ENCODE measurements at regions not wholly inside any gene's neighbourhood (a gene's known extent, or its start where the extent isn't known, plus 50 kb on each side); places are given as distances from the start of the nearest gene placed in this dataset.
"Not testable (repeated sequence)": the region's sequence is repeated elsewhere in the genome, so short reads cannot be mapped to it uniquely, and the experiment has no call there.

DNA sequence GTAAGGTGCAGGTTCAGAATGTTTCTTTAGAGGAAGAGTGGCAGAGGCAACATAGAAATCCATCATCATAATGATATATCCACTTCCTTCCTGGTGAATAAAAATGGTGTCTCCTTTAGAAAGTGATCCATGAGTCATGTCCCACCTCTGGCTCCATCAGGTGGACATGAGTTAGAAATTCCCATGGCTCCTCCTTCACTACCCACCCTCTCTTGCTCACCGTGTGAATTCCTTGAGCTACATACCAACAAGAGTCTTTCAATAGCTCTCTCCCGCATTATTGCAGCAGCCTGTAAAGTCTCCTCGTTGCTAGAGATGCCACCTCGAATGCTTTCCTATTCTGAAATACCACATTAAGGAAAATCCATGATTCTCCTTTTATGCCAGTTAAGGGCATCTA, 317.6 kb downstream of the LNPK start:
- DNase-seq = no peak

- no peak for DNase-seq
Observed at GRCh38 chr2:175679728-175680127, 322.3 kb downstream of the LNPK start.

GRCh38 chr2:175679231-175679630, 322.8 kb downstream of the LNPK start:
- DNase-seq = no peak

DNA sequence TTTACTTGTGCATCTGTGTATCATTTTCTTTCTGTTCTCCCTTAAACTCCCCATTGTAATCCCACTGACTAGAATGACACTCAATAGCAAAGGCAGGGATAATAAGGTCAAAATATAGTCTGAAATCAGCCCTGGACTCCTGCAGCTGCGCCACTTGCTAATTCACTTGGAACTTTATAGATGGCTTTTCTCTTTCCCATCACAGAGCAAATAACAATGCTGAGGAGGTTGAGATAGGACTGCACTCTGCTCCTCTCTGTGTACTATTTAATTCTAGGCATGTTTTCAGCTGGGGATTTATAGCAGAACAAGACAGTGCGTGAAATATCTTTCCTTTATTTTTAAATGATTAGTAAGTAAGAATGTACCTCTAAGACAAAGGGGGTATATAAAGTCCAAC, 324.2 kb downstream of the LNPK start:
- DNase-seq = no peak

DNA sequence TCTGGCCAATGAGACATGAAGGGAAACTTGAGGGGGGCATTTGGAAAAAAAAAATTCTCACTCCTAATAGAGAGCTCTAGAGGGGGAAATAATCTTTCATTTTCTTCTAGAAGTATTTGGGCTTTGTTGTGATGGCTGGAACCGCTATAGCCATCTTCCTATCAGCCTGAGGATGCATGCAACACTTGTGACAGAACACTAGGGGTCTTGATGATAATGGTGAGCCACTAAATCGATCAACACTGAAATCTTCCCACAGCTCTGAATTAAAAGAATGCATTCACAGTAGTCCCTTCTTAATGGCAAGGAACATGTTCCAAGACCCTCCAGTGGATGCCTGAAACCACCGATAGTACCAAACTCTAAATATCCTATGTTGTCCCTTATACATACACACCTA, 325.3 kb downstream of the LNPK start:
- no peak for DNase-seq

GRCh38 chr2:175668804-175669203, 333.3 kb downstream of the LNPK start:
- DNase-seq = not testable (repeated sequence)

DNA sequence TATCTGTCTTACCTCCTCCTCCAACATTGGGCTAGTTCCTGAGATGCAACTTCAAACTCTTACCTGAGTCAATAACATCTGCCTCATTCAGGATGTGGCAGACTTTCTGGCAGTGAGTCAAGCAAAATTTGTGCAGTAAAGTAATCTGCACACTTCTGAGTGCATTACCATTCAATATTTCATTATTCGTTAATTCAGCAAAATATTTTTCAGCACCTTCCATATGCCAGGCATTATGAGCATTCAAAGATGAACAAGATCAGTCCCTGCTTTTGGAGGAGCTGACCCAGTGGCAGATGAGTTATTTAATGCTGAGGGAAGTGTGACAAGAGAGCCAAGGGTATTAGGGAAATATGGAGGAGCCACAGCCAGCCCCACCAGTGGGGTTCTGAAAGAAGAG, 339.7 kb downstream of the LNPK start:
- DNase-seq = no peak

DNA sequence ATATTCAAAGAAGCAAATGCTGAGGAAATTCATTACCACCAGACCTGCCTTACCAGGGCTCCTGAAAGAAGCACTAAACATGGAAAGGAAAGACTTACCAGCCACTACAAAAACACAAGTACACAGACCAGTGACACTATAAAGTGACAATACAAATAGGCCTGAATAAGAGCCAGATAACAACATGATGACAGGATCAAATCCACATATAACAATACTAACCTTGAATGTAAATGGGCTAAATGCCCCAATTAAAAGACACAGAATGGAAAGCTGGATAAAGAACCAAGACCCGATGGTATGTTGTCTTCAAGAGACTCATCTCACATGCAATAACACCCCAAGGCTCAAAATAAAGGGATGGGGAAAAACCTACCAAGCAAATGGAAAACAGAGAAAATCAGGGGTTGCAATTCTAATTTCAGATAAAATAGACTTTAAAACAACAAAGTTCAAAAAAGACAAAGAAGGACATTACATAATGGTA, 353.4 kb downstream of the LNPK start:
- no peak for DNase-seq

DNA sequence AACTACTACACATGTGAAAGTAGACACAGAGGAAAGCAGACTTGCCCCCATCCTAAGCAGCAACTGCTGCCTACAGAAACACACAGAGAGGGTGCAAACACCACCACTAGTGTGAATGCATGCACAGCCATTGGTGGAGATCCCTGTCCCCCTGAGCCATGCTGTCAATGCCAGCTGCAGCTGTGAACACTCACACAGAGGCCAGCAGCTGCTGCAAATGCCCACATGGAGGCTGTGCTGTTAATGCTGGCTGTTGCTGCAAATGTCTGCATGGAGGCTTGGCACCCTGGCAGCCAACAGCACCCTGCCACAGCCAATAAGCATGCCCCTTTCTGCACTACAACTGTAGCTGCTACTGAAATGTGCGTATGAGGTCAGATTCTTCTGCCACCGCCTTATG, 355.0 kb downstream of the LNPK start:
- DNase-seq = no peak

DNA sequence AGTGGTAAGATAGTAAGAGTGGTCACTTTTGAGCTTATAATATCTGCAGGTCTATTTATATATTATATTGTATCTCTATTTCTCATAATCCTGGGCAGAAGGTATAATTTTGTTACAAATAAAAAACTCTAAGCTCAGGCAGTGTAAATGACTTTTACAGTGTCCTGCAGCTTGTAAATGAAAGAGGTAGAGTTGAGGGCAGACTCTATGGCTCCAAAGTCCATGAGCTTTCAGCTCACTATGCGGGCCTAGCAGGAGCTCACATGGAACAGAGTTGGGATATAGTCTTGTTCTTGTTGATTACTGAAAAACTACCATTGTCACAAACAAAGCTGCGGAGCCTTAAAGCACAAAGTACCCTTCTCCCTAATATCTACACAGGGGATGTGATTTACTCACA, 361.4 kb downstream of the LNPK start:
- no peak for DNase-seq

DNA sequence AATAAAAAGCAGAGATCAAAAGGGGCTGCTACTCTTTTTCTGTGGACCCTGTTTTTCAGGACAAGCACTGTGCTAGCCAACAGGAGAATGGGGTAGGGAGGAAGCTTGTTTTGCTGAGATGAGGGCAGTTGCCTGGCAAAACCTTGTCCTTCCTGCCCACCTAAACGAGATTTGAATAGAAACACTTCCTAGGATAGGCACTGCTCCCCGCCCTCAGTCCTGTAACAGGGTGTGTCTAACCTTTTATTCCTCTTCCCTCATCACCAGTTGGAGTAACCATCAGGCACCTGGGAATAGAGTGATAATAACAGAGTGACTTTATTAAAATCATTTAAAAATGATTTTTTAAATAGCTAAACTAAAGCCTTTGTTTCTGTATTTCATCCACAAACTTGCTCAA, 368.8 kb downstream of the LNPK start:
- DNase-seq = no peak

DNA sequence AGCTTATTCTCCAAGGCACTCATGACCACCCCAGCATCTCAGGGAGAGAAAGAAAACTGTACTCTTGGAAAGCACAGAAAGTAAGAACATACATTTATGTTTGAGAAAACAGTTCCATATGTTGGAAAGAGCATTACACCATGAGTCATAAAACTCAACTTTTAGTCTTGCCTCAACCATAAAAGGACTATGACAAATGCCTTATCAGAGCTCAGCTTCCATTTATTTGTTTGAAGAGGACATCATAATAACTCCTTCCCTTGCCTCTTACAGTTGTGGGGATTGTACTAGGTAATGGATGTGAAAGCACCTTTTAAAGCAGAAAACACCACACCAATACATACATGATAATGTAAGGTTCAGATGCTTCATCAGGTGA, 370.8 kb downstream of the LNPK start:
- no peak for DNase-seq

DNA sequence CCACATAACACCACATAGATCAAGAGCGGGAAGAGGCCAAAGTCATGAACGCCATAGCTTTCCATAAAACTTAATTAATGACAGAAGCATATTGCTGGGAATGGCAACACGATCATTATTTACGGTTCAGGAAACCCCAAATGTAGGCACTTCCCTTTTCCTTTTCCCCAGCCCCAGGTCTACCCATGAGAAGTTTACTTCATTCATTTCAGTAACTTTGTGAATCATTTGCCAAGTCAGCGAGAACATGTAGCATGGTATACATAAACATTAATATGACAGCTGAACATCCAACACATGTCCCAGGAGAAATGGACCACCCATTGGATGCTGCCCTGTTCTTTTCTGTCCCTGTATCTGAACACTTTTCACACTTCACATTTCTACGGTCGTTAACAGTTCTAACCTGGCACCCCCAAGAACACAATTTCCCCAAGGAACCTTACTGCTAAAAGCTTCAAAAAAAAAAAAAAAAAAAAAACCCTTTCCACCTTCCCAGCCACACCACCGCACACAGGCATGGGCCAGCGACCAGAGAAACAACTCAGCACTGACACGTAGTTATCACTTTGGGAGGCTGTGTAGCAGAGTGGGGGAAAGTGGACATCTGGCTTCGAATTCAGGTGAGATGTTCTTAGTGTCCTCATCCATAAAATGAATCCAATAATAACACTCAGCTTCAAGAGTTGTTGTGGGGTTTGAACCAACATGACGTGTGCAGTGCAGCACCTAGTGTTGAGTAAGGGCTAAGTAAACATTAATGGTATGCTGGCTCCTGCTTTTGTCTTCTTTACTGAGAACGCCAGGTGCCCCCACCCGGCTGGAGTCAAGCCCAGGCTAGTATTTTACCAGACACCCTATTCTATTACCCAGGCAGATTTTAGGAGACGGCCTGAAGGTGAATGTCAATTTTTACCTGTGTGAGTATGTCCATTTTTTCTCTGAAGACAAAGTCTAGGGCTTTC, 371.5 kb downstream of the LNPK start:
- DNase-seq = no peak

DNA sequence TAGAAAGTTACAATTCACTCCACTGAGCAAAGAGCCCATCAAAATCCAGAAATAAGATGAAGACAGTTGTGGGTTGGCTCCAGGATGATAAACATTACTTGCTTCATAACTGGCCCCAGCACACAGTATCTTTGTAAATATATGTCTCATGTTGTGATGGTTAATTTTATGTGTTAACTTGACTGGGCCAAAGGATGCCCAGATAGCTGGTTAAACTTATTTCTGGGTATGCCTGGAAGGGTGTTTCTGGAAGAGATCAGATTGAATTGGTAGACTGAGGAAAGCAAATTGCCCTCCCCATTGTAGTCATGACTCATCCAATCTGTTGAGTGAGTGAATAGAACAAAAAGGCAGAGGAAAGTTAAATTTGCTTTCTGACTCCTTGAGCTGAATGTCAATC, 373.8 kb downstream of the LNPK start:
- no peak for DNase-seq

GRCh38 chr2:175627405-175627804, 374.7 kb downstream of the LNPK start:
- DNase-seq = no peak

DNA sequence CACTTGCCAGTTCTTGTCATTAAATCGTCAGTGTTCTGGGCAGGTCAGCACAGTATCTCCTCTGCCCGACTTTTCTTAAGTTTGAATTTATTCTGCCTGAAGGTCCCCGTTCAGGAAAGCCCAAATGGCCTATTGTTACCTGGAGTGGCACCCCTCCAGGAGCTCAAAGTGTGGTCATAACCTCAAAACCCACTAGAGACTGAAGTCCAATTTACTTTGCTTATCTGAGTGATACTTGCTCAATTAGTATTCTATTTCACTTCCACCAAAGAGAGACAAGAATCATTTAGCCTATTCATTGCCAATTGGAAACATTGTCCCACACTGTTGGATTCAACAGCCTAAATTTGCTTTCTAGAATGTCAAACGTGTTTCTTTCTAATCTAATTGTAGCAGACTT, 375.3 kb downstream of the LNPK start:
- DNase-seq = no peak

GRCh38 chr2:175624785-175625184, 377.3 kb downstream of the LNPK start:
- DNase-seq = no peak

- DNase-seq = no peak
Observed at GRCh38 chr2:175624211-175624761, 377.8 kb downstream of the LNPK start.

GRCh38 chr2:175621821-175622220, 380.2 kb downstream of the LNPK start:
- DNase-seq = no peak

- no peak for DNase-seq
Observed at GRCh38 chr2:175620106-175620505, 382.0 kb downstream of the LNPK start.

GRCh38 chr2:175619179-175620045, 382.7 kb downstream of the LNPK start:
- DNase-seq = no peak

- DNase-seq = no peak
Observed at GRCh38 chr2:175612280-175612679, 389.8 kb downstream of the LNPK start.
